Glutamatergic neuron (in vitro differentiated cells): ENCODE measurements at regions not wholly inside any gene's neighbourhood (a gene's known extent, or its start where the extent isn't known, plus 50 kb on each side); places are given as distances from the start of the nearest gene placed in this dataset.
"Not testable (repeated sequence)": the region's sequence is repeated elsewhere in the genome, so short reads cannot be mapped to it uniquely, and the experiment has no call there.

Source experiments
- DNase-seq: peaks from one replicate; pipeline ENCODE4 v3.0.0; 2022
- H3K27ac Mint-ChIP-seq: one replicate; pipeline ENCODE4 v1.8.0; 2020; ENCODE audit warnings: mild to moderate bottlenecking, mixed read lengths, inconsistent platforms; ENCODE audit not compliant: unreplicated experiment
- H3K27me3 Mint-ChIP-seq: one replicate; pipeline ENCODE4 v1.8.0; 2020; ENCODE audit warnings: mild to moderate bottlenecking, moderate library complexity, mixed read lengths, inconsistent platforms; ENCODE audit not compliant: unreplicated experiment
- H3K36me3 Mint-ChIP-seq: one replicate; pipeline ENCODE4 v1.8.0; 2020; ENCODE audit warnings: mild to moderate bottlenecking, mixed read lengths, inconsistent platforms; ENCODE audit not compliant: unreplicated experiment
- H3K4me1 Mint-ChIP-seq: one replicate; pipeline ENCODE4 v1.8.0; 2020; ENCODE audit warnings: mild to moderate bottlenecking, low read depth, mixed read lengths, inconsistent platforms; ENCODE audit not compliant: unreplicated experiment
- H3K4me3 Mint-ChIP-seq: one replicate; pipeline ENCODE4 v1.8.0; 2020; ENCODE audit warnings: mild to moderate bottlenecking, mixed read lengths, inconsistent platforms; ENCODE audit not compliant: unreplicated experiment
- H3K9me3 Mint-ChIP-seq: one replicate; pipeline ENCODE4 v1.8.0; 2020; ENCODE audit warnings: mild to moderate bottlenecking, moderate library complexity, mixed read lengths, inconsistent platforms; ENCODE audit not compliant: unreplicated experiment
- CTCF ChIP-seq: fragments of 200-600 bp; sonication (generic); IDR thresholded peaks from one replicate; pipeline ENCODE4 v1.5.0; 2021; ENCODE audit not compliant: partially characterized antibody, unreplicated experiment

- Mint-ChIP-seq H3K27me3 (peaks cover 2% of the 10 kb centered on the region), H3K9me3 (no peaks in the 10 kb centered on the region), H3K4me3 (no peak overlapping the region), H3K36me3 (no peaks in the 10 kb centered on the region), H3K27ac (no peak overlapping the region), H3K4me1 (no peaks in the 10 kb centered on the region)
- no peak for TF ChIP-seq CTCF
- DNase-seq: no peak
These were observed 254.9 kb downstream of the RCHY1 start for GRCh38 chr4:75259306-75259705.

GRCh38 chr4:75255261-75255660, 258.9 kb downstream of the RCHY1 start:
- peaks cover 5% of the 10 kb centered on the region for H3K4me1 Mint-ChIP-seq
- H3K4me3 Mint-ChIP-seq: no peak overlapping the region

GRCh38 chr4:75254745-75255144, 259.5 kb downstream of the RCHY1 start:
- Mint-ChIP-seq H3K4me1 (peaks cover 5% of the 10 kb centered on the region), H3K36me3 (peaks cover 4% of the 10 kb centered on the region), H3K9me3 (peaks cover 2% of the 10 kb centered on the region), H3K27me3 (no peaks in the 10 kb centered on the region), H3K4me3 (no peak overlapping the region), H3K27ac (no peak overlapping the region)
- no peak for DNase-seq
- TF ChIP-seq CTCF: no peak

More at GRCh38 chr4:75255261-75255660, 258.9 kb downstream of the RCHY1 start:
- no peak overlapping the region for H3K27ac Mint-ChIP-seq
- DNase-seq: no peak
- H3K9me3 Mint-ChIP-seq: peaks cover 2% of the 10 kb centered on the region
- H3K36me3 Mint-ChIP-seq: peaks cover 4% of the 10 kb centered on the region
- no peak for TF ChIP-seq CTCF
- no peaks in the 10 kb centered on the region for H3K27me3 Mint-ChIP-seq

GRCh38 chr4:75253094-75253493, 261.1 kb downstream of the RCHY1 start:
- not testable (repeated sequence) for DNase-seq, H3K27me3 Mint-ChIP-seq, H3K4me1 Mint-ChIP-seq, H3K27ac Mint-ChIP-seq, H3K9me3 Mint-ChIP-seq, H3K4me3 Mint-ChIP-seq, H3K36me3 Mint-ChIP-seq

- no peak for DNase-seq
- no peak for TF ChIP-seq CTCF
- Mint-ChIP-seq H3K9me3 (peaks cover 2% of the 10 kb centered on the region), H3K27me3 (no peaks in the 10 kb centered on the region), H3K27ac (no peak overlapping the region), H3K4me1 (peaks cover 5% of the 10 kb centered on the region), H3K4me3 (no peak overlapping the region), H3K36me3 (peaks cover 4% of the 10 kb centered on the region)
These were observed 262.7 kb downstream of the RCHY1 start for GRCh38 chr4:75251547-75251946.

GRCh38 chr4:75249739-75250138, 264.5 kb downstream of the RCHY1 start:
- no peak for TF ChIP-seq CTCF
- H3K27ac Mint-ChIP-seq: no peak overlapping the region
- peaks cover 4% of the 10 kb centered on the region for H3K36me3 Mint-ChIP-seq
- DNase-seq: no peak
- H3K4me1 Mint-ChIP-seq: peaks cover 5% of the 10 kb centered on the region
- H3K9me3 Mint-ChIP-seq: peaks cover 2% of the 10 kb centered on the region
- H3K4me3 Mint-ChIP-seq: no peak overlapping the region
- peaks cover 2% of the 10 kb centered on the region for H3K27me3 Mint-ChIP-seq
